ENCODE measurements at regions not wholly inside any gene's neighbourhood (a gene's known extent, or its start where the extent isn't known, plus 50 kb on each side); places are given as distances from the start of the nearest gene placed in this dataset.

DNA sequence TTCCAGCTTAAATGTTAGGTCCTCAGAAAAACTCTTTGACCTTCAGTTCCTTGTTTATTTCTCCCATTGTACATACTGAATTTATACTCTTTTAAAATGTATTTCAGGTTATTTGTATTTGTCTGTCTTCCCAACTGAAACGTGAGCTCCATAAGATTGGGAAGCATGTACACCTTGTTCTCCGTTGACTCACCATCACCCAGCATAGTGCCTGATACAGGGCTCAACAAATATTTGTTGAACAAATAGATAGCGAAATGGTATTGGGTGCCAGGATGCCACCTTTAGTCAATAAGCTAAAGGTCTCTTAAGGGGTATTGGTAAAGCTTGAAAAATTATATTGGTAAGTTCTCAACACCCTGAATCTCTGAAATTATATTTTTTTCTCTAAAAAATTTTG lies 1841.3 kb upstream of the CELF4 start:
- no peak for DNase-seq (ENCODE audit: low spot score)
- TF ChIP-seq, protein P1, sequence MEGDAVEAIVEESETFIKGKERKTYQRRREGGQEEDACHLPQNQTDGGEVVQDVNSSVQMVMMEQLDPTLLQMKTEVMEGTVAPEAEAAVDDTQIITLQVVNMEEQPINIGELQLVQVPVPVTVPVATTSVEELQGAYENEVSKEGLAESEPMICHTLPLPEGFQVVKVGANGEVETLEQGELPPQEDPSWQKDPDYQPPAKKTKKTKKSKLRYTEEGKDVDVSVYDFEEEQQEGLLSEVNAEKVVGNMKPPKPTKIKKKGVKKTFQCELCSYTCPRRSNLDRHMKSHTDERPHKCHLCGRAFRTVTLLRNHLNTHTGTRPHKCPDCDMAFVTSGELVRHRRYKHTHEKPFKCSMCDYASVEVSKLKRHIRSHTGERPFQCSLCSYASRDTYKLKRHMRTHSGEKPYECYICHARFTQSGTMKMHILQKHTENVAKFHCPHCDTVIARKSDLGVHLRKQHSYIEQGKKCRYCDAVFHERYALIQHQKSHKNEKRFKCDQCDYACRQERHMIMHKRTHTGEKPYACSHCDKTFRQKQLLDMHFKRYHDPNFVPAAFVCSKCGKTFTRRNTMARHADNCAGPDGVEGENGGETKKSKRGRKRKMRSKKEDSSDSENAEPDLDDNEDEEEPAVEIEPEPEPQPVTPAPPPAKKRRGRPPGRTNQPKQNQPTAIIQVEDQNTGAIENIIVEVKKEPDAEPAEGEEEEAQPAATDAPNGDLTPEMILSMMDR (IDR thresholded peaks at IDR 0.05; ENCODE audit: extremely low read depth, insufficient read depth, missing control alignments), result no peak
- in situ Hi-C loops (cut with MboI; ENCODE audit: low pct_unique_long_range_greater_than_20kb, low sequenced_read_pairs, unreplicated experiment), result loop anchor here (25.0 kb wide), 1 partner anchor 95 kb away; no protein-coding TSS in a partner anchor

DNA sequence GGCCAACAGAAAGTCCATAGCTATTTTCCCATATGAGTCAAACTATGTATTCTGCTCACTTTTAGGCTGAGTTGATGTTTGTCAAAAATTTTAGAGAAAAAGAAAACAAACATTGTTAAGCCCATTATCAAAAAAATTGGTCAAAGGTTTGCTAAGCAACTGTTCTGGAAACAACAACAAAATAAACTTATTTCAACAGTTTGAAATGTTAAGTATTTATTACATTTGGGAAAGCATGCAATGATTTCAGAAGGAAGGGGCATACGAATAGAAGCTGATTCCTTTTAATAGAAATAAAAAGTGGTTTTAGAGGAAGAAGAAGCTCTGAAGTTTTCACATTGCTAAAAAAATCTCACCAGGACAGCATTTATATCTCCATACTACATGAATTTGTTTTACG lies 1837.5 kb upstream of the CELF4 start:
- TF ChIP-seq, protein P1 (IDR thresholded peaks at IDR 0.05; ENCODE audit: extremely low read depth, insufficient read depth, missing control alignments), result no peak
- no peak for DNase-seq (ENCODE audit: low spot score)
- in situ Hi-C loops (cut with MboI; ENCODE audit: low pct_unique_long_range_greater_than_20kb, low sequenced_read_pairs, unreplicated experiment), result loop anchor here (25.0 kb wide), 1 partner anchor 91 kb away; no protein-coding TSS in a partner anchor

DNA sequence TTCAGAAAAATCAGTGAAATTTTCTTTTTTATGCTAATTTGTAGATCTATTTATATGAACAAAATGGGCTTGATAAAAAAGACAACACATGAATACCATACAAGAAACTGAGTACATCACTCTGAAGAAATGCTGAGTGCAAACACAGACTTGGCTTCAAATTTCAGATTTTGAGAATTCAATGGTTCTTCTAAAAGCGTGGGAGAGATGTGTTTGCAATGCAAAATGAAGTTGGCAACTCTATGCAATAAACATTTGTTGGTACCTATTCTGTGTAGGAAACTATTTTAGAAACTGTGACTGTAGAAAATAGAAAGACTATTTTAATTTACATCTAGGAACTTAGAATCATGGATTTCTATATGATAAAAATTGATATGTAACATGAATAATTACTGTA lies 1834.1 kb upstream of the CELF4 start:
- in situ Hi-C loops (cut with MboI; ENCODE audit: low pct_unique_long_range_greater_than_20kb, low sequenced_read_pairs, unreplicated experiment), result loop anchor here (25.0 kb wide), 1 partner anchor 87 kb away; no protein-coding TSS in a partner anchor

DNA sequence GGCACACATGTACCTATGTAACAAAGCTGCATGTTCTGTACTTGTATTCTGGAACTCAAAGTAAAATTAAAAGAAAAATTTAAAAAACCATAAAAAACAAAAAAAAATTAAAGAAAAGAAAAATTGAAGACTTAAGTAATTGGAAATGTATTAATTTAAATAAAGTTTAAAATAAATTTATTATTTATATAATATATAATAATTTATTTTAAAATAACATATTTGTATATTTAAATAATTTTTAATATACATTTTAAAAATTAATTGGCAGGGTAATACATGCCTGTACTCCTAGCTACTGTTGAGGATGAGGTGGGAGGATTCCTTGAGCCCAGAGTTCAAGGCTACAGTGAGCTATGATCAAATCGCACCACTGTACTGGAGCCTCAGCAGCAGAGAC lies 1830.6 kb upstream of the CELF4 start:
- in situ Hi-C loops (cut with MboI; ENCODE audit: low pct_unique_long_range_greater_than_20kb, low sequenced_read_pairs, unreplicated experiment), result no loop called here
- DNase-seq (ENCODE audit: low spot score), result no peak
- TF ChIP-seq, protein P1 (IDR thresholded peaks at IDR 0.05; ENCODE audit: extremely low read depth, insufficient read depth, missing control alignments), result no peak

More for the DNA sequence above, 1834.1 kb upstream of the CELF4 start:
- DNase-seq (ENCODE audit: low spot score), result no peak
- TF ChIP-seq, protein P1 (IDR thresholded peaks at IDR 0.05; ENCODE audit: extremely low read depth, insufficient read depth, missing control alignments), result no peak

DNA sequence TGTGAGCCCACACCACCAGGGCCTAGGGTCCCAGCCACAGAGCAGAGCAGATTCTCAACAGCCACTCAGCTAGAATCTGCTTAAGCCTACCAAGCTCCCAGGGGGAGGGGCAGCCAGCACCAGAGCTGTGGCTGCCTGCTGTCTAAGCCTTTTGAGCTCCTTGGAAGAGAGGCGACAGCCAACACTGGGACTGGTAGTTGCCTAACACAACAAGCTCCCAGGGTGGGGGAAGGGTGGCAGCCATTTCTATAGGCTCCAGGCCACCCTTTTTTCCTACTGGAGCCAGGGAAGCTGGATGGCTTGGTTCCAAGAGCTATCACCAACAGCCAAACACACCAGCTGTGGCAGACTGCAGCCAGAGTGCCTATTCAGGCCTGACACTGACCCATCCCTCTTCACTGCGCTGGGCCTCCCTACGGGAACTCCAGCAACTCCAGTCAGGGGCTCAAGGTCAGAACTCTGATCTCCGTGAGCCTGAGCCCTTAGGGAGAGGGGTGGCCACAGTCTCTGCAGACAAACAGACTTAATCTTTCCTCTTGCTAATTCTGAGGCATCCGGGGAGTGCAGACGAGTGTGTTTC lies 1824.3 kb upstream of the CELF4 start:
- in situ Hi-C loops (cut with MboI; ENCODE audit: low pct_unique_long_range_greater_than_20kb, low sequenced_read_pairs, unreplicated experiment), result no loop called here
- TF ChIP-seq, protein P1 (IDR thresholded peaks at IDR 0.05; ENCODE audit: extremely low read depth, insufficient read depth, missing control alignments), result no peak
- no peak for DNase-seq (ENCODE audit: low spot score)

DNA sequence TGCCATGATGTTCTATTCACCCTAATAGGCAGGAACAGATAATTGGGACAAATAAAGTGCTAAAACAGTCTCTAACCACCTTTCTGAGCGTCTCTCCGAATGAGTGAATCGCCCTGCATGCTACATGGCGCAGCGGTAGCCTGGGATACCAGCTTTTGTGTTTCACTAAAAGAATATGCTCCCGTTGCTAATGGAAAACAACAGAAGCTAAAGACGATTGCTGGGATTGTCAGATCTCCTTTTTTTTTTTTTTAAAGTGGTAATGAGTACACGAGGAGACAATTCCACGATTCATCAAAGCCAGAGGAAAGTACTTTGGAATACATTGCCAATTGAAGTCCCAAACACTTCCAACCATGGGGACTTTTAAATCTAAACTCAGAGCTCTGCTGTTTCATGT lies 1815.3 kb upstream of the CELF4 start:
- TF ChIP-seq, protein P1 (IDR thresholded peaks at IDR 0.05; ENCODE audit: extremely low read depth, insufficient read depth, missing control alignments), result no peak
- in situ Hi-C loops (cut with MboI; ENCODE audit: low pct_unique_long_range_greater_than_20kb, low sequenced_read_pairs, unreplicated experiment), result no loop called here
- no peak for DNase-seq (ENCODE audit: low spot score)
